ENCODE measurements at regions not wholly inside any gene's neighbourhood (a gene's known extent, or its start where the extent isn't known, plus 50 kb on each side); places are given as distances from the start of the nearest gene placed in this dataset.

DNA sequence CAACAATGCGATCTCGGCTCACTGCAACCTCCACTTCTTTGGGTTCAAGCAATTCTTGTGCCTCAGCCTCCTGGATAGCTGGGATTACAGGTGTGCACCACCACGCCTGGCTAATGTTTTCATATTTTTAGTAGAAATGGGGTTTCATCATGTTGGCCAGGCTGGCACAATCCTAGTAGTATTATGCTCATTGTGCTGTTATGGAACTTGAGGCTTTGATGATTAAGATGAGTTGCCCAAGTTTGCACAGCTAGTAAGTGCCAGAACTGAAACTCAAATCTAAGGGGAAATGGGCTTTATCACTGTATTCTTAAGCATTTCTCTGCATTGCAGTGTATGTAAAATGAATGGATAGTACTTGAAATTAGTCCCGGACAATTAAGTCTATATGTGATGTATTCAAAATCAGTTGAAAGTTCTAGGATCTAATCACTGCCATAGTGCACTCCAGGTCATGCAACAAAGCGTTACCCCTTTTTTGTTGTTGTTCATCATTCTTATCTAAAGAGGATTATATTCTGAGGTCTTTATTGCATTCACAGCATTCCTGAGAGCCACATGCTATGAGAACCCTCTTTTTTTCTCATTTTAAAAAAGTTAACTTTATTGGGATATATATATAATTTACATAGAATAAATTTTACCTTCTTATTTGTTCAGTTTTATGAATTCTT is 378.7 kb upstream of the CNTN6 start:
- TF ChIP-seq, protein P1, sequence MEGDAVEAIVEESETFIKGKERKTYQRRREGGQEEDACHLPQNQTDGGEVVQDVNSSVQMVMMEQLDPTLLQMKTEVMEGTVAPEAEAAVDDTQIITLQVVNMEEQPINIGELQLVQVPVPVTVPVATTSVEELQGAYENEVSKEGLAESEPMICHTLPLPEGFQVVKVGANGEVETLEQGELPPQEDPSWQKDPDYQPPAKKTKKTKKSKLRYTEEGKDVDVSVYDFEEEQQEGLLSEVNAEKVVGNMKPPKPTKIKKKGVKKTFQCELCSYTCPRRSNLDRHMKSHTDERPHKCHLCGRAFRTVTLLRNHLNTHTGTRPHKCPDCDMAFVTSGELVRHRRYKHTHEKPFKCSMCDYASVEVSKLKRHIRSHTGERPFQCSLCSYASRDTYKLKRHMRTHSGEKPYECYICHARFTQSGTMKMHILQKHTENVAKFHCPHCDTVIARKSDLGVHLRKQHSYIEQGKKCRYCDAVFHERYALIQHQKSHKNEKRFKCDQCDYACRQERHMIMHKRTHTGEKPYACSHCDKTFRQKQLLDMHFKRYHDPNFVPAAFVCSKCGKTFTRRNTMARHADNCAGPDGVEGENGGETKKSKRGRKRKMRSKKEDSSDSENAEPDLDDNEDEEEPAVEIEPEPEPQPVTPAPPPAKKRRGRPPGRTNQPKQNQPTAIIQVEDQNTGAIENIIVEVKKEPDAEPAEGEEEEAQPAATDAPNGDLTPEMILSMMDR (IDR thresholded peaks at IDR 0.05), result no peak
- TF ChIP-seq, protein P2, sequence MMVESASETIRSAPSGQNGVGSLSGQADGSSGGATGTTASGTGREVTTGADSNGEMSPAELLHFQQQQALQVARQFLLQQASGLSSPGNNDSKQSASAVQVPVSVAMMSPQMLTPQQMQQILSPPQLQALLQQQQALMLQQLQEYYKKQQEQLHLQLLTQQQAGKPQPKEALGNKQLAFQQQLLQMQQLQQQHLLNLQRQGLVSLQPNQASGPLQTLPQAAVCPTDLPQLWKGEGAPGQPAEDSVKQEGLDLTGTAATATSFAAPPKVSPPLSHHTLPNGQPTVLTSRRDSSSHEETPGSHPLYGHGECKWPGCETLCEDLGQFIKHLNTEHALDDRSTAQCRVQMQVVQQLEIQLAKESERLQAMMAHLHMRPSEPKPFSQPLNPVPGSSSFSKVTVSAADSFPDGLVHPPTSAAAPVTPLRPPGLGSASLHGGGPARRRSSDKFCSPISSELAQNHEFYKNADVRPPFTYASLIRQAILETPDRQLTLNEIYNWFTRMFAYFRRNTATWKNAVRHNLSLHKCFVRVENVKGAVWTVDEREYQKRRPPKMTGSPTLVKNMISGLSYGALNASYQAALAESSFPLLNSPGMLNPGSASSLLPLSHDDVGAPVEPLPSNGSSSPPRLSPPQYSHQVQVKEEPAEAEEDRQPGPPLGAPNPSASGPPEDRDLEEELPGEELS (CRISPR knock-in tag; IDR thresholded peaks at IDR 0.05), result no peak
- TF ChIP-seq SP1 (CRISPR knock-in tag; conservative IDR thresholded peaks at IDR 0.05) (no peak), TCF7 (CRISPR knock-in tag; IDR thresholded peaks at IDR 0.05; ENCODE audit: low read depth) (no peak), ZNF423 (CRISPR knock-in tag; IDR thresholded peaks at IDR 0.05) (no peak), ESRRA (CRISPR knock-in tag; IDR thresholded peaks at IDR 0.05; ENCODE audit: borderline replicate concordance) (no peak), ETV6 (CRISPR knock-in tag; IDR thresholded peaks at IDR 0.05) (no peak)
- TF ChIP-seq, protein P3, sequence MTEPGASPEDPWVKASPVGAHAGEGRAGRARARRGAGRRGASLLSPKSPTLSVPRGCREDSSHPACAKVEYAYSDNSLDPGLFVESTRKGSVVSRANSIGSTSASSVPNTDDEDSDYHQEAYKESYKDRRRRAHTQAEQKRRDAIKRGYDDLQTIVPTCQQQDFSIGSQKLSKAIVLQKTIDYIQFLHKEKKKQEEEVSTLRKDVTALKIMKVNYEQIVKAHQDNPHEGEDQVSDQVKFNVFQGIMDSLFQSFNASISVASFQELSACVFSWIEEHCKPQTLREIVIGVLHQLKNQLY (CRISPR knock-in tag; IDR thresholded peaks at IDR 0.05), result no peak

All from WTC11 (cell line).